ENCODE measurements at regions not wholly inside any gene's neighbourhood (a gene's known extent, or its start where the extent isn't known, plus 50 kb on each side); places are given as distances from the start of the nearest gene placed in this dataset.

DNA sequence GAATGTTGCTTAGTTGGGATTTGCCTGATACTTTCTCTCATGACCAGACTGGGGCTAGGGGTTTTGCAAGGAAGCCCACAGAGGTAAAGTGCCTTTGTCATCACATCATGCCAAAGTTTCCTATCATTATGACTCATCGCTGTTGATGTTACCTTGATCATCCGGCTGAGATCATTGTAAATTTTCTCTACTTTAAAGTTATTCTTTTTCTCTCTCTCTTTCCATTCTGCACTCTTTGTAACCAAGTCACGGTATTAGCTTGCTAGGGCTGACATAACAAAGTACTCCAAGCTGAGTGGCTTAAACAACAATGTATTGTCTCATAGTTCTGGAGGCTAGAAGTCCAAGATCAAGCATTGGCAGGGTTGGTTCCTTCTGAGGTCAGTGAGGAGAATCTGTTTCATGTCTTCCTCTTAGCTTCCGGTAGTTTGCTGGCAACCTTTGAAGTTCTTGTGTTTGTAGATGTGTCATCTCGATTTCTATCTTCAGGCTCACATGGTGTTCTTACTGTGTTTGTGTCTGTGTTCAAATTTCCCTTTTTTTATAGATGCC lies 113.0 kb downstream of the DTHD1 start:
- DNase-seq = peak; percentile 71

DNA sequence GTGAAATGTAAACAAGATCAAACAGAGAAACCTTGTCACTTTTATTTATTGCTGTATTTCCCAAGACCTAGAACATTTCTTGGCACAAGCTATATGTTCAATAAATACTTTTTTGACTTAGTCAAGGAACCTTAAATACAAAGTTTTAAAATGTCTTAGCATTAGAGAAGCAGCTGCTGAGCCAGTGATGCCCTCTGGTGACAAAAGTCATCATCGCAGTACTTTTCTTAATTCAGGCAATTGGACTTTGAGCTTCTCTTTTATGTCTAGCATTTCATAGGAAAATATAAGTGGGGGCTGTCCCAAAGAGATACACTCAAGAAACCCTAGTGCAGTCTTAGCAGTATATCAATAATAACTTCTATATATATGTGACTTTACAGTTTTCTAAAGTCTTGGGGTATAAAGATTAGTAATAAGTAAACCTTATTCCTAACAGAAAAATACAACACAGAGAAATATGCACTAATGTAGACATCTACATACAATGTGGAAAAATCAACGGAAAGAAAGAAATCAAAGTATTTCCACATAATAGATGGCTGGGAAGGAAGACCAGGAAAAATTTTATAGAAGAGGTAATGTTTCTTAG lies 118.4 kb downstream of the DTHD1 start:
- DNase-seq = peak; percentile 65

DNA sequence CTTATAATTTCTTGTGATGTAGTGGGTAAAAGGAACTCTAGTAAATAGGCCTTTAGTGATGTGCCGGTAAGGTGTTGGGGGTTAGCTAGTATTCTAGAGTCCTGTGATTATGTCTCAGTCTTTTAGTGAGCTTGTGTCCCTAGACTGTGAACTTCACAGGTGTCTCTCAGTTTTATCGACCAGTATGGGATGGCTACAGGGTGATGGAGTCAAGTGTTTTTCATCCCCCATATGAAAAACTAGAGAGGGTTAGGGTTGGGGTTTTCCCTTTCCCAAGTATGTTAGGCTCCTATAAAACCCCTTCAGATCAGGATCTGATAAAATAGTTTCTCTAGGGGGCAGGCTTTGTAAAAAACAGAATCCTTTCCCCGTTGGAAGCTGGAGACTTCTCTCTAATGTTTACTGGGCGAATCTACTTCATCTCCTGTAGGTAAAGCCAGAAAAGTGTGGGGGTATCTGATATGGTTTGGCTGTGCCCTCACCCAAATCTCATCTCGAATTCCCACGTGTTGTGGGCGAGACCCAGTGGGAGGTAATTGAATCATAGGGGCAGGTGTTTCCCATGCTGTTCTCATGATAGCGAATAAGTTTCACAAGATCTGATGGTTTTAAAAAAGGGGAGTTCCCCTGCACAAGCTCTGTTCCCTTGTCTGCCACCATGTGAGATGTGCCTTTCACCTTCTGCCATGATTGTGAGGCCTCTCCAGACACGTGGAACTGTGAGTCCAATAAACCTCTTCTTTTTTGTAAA lies 120.8 kb downstream of the DTHD1 start:
- no peak for DNase-seq

DNA sequence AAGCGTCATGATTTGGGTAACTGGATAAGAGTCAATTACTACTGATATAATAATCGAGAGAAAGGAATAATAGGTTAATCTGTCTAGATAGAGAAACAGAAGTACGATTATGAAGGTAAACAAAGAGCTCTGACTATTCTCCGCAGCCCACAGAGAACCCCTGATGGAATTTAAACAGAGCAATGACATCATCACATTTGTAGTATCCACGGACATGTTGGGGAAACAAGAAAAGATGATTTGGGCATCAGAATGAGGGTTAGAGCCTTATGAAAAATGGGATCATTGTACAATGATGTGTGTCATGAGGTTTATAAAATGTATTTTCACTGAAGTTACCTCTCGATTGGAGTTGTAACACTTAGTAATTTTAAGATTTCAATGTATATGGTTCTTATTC lies 129.9 kb downstream of the DTHD1 start:
- no peak for DNase-seq

DNA sequence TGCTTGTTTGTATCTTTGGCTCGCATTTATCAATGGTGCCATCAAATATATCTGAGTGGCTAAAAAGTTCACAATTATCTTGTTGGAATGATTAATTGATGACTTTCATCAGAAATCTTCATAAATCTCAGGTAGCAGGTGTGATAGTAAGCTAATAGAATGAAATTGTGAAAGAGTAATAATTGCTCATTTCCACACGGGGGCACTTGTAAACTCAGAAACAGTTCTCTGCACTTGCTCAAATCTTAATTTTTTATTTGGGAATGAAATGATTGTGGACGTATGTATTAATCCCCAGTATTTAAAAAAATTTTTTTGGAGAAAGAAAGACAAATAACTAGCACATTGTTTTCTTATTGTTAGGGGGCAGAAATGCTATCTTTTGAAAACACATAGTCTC lies 132.8 kb downstream of the DTHD1 start:
- no peak for DNase-seq

DNA sequence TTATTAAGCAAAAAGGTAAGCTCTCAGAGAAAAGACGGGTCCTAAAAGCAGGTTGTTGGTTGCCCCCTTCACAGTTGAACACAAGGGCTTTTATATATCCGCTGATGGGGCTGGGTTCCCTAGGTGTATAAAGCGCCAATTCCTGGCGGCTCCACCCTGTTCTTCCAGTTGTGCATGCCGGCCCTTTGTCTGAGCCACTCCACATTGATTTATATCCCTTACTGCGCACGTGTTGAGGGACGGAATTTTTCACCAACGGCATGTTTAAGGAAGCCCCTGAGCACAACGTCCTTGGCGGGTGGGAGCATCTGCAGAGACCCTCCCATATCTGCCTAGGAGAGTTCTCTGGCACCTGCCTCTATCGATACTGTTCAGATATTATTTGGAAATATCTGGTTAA lies 135.7 kb downstream of the DTHD1 start:
- DNase-seq = no peak

DNA sequence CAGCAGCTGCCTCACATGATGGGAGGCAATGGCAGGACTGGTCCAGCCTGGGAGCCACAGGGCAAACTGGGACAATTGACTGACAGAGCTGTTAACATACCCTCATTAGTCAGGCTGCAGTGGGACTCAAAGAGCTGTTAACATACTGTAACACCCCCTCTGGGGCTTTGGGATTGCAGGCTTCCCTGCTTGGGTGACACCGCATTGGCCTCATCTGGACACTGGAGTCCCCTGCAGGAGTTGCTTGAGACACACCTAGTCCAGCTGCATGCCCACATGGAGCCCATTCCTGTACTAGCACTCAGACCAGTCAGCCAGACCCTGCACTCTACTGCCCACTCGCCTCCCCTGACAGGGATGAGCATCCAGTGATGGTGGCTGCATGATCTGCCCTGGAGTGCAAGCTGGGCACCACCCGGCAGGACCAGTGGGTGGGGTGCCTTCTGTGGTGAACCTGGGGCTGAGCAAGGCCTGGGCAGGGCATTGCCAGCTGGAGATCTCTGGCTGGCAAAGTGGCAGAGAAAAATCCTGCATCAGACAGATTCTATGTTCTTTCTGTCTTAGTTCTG lies 138.8 kb downstream of the DTHD1 start:
- DNase-seq = no peak

DNA sequence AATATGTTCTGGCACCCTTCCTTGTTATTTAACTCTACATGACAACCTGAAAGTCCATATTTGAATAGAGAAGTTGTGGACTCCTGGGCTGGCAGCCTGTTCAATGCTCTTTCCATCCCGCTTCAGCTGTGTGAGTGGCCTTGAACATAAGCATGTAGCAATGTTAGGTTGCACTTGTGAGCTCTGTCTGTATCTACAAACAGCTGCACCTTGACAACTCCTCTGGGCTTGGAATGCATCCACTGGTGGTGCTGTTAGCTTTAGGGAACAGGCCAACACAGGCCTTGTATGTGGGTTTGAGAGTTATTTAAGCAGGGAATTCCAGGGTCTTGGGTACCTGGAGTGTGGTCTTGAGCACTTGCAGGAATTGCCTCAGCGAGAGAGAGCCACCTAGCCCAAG lies 141.2 kb downstream of the DTHD1 start:
- no peak for DNase-seq

DNA sequence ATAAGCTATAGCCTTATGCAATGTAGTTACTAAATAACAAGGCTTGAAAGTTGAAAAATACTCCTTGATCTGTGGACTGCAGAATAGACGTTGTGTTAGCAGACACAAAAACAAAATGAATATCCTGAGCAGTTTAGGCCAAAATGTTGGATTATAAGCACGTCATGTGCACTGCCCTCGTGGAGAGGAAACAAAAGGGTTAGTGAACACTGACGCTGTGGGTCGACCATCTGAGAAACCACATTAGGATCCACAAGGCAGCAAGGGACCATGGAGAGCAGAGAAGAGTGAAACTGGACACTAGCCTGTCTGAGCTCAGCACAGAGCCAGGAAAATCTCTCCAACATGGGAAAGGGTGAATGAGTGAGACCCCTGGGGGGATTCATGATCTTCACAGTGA lies 145.3 kb downstream of the DTHD1 start:
- DNase-seq = no peak

DNA sequence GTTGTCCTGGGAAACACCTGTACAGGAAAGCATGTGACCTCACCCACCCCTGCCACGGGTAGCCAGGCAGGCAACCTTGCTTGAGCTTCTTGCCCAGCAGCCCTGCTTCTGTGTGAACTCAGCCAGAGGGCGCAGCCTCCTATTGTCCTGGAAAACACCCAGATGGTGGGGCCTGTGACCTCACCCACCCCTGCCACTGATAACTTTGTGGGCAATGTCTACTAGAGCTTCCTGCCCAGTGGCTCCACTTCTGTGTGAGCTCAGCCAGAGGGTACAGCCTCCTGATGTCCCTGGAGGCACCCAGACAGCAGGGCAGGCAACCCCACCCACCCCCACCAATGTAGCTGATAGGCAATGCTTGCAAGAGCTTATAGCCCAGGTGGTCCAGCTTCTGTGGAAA lies 146.3 kb downstream of the DTHD1 start:
- DNase-seq = no peak

DNA sequence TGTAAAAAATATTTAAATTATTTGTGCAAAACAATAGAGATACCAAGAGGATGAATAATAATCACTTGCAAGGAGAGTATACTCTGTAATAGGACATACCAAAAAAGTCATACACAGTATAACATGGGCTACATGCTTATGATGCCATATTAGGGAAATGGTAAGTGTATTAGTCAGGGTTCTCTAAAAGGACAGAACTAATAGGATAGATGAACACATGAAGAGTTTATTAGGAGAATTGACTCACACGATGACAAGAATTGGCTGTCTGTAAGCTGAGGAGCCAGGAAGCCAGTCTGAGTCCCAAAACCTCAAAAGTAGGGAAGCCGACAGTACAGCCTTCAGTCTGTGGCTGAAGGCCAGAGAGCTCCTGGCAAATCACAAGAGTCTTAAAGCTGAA lies 151.2 kb downstream of the DTHD1 start:
- DNase-seq = no peak

DNA sequence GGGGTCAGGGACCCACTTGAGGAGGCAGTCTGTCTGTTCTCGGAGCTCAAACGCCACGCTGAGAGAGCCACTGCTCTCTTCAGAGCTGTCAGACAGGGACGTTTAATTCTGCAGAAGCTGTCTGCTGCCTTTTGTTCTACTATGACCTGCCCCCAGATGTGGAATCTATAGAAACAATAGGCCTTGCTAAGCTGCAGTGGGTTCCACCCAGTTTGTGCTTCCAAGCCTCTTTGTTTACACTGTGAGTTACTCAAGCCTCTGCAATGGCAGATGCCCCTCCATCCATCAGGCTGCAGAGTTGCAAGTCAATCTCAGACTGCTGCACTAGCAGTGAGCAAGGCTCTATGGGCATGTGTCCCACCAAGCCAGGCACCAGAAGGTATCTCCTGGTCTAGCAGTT lies 158.1 kb downstream of the DTHD1 start:
- DNase-seq = no peak

DNA sequence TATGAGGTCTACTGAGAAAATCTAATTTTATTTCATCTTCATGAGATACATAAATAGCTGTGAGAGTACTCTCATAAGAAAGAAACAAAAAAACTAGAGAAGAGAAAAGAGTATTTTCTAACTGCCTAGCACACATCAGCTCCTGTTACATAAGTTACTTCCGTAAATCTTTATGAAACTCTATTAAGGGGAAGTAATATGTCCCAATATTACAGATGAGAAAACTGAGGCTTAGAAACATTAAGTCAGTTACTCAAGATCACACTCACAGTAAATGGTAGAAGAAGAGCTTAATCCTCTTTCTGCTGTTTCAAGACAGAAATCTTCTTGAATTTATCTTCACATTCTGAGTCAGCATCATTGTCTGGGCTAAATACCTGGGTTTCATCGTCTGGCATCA lies 164.1 kb downstream of the DTHD1 start:
- no peak for DNase-seq

DNA sequence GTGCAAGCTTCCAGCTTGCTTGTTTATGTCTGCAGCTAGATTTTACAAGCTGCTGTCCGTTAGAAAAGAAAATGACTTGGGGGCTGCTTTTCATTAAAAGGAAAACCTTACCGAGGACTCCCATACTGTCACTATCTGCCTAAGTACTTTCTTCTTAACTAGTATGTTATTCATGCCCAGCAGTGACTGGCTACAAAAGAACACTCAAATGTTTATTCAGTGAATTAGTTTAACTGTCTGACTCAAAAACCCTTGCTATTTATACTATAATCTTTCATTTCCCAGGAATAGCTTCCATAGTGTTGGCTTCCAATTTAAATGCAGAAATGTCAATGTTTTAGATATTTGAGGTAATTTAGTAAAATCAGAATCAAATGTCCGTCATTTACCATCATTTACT lies 164.9 kb downstream of the DTHD1 start:
- no peak for DNase-seq

DNA sequence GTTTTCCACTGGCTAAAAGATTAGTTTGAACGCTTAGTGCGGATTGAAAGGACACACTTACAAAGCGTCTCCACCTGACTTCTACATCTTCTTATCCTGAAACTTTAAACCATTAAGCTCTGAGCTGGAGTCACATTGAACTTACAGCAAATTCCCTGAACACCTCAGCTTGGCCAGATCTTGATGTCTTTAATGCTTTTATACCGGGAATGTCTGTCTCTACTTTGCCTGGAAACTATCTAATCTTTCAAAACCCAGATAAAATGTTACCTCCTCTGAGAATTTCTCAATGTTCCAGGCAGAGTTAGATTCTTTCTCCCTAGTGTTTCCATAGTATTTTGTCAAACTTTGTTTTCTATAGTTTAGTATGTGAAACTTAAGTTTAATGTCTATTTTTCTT lies 179.9 kb downstream of the DTHD1 start:
- no peak for DNase-seq

DNA sequence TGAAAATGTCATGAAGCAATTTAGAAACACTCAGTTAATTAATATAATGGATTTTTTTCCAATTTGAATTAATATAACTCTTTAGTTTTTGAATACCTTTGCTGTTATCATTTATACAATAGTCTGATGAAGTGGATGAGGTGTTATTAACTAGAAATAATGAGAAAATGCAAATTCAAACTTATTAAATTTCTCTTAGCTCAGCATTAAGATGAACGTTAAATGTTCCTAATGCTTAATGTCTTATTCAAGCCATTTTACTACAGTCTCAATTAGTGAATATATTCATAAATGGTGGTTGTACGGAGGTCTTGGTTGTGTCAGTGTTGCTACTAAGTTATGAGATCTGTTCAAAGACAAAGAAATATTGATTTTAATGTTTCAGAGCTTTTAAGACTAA lies 186.3 kb downstream of the DTHD1 start:
- DNase-seq = no peak

DNA sequence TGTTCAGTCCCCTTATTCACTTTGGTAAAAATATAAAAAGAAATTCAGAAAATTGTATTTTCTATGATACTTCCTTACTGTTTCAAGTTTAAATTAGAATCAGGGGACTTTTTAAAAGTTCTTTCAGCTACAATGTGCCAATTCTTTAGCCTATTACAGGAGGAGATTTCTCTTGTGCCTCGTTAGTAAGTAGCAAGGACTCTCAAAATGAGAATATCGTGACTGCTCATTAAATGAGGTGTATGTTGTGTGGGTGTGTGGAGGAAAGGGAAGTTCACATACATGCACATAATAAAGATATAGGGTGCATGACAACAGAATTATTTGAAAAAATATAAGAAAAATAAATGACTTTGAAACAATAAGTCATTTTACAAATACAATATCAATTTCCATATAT lies 190.5 kb downstream of the DTHD1 start:
- DNase-seq = no peak

DNA sequence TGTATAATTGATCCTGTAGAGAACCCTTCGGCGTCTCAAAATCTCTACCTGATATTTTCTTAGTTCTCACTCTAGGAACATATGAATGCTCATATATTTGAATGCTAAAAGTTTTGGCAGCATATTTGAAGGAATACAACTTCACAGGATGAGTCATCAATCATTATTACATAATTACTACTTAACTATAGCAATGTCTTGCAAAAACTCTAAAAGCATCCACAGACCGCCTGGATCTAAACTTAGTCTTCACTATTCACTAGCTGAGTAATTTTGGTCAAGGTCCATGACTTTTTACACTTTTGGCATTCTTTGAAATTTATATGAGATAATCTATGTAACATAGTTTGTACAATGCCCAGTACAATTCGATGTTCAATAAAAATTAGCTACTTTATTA lies 194.7 kb downstream of the DTHD1 start:
- no peak for DNase-seq

DNA sequence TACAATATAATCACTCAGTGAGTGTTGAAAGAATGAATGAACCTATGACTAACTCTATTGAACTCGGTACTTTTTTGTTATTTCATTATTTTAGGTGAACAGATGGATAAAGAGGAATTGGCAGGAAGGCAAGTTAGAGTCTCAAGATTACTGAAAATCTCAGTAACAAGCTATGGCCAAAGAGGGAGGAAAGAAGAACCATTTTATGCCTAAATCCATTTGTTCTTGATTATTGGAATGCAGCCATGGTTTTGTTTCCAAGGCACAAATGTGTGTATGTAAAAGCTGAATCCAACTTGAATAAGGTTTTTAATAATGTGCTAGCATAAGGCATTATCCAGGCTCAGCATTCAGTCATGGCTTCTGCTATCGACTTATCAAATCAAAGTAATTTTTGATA lies 196.4 kb downstream of the DTHD1 start:
- DNase-seq = no peak

DNA sequence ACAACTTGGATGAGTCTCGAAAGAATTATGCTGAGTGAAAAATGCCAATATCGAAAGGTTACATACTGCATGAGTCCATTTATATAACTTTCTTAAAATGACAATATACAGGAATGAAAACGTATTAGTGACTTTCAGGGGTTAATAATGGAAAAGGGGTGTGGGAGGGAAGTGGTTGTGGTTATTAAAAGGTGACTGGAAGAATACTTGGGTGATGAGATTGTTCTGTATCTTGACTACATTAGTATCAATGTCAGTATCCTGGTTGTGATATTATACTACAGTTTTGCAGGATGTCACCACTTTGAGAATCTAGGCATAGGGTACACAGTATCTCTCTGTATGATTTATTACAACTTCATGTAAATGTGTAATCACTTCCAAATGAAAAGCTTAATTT lies 204.5 kb downstream of the DTHD1 start:
- DNase-seq = no peak

DNA sequence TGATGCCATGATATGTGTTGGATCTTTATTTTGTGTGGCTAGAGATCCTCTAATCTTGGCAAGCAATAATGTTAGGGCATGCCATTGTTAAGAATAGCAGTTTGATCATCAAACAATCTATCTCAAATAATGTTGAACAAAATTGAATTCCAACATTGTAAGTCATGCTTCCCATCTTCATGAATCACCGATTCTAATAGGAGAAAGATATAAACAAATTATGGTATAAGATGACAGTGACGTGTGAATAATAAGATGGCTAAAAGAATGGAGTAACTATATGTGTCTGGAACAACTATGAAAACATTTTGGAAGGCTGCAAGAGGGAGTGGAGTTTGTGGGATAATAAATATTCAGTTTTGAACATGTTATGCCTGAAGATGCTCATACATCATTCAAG lies 208.4 kb downstream of the DTHD1 start:
- DNase-seq = no peak

DNA sequence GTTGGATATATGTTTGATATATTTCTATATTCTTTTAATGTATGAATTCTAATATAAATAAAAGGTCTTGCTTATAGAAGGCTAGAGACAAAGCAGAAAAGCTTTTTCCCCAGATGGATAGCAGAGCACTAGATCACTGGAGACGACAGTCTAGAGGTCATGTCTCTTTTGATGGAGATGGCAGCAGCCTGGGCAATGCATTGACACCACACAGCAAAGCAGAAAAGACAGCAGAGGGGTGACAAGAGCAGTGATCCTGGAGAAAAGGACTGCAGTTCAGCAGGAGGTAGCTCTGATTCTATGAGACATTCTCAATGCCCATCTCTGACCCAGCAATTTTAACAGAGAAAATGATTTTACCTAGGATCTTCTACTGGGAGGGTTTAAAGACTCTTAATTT lies 210.6 kb downstream of the DTHD1 start:
- DNase-seq = no peak

DNA sequence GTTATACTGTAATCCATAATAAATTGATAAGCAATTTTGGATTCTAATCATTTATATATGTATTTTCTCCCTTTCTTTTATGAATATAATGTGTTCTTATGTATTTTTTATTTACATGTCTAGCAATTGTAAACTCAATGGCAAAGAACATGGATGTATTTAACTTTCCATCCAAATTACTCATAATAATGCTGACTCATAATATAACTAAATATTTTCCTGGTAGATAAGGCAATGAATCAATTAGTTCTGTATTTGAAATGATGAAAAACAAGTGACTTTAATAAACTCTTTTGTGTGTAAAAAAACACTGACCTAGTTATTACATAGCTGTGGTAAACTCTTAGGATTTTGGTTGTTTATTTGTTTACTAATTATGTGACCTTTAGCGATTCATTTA lies 211.2 kb downstream of the DTHD1 start:
- no peak for DNase-seq

DNA sequence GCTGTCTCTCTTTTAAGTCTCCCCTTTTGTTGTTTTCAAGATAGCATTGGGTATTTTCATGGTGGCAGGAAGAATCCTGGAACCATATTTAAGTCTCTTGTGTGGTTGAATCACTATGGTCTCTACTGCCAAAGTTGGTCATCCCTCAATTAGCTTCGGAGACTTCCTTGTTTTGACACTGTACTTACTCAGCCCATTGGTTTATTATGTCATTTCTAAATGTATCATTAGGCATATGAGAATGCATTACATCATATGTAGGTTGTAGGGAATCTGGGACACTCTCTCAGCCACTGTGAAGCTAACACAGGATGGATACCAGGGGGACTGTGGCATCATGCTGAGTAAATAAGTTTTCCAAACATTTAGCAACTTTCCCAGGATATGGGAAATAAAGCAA lies 211.8 kb downstream of the DTHD1 start:
- DNase-seq = no peak

DNA sequence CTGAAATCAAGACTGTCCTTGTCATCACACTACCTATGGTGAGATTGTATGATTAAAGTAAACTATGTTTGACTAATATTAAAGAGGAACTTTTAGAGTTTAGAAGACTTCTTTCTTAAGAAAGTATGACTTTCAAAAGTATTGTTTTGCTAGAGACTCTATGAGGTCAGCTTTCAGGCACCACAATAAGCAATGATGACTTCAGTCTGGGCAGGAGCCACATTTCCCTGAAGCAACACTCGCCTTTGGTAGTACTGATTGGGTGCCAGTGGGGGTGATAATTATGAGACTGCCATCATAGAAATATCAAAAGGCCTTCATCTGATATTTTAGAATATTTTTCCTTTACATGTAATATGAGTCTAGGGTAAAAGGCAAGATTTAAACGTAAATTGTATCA lies 212.6 kb downstream of the DTHD1 start:
- DNase-seq = no peak
